ENCODE measurements at regions not wholly inside any gene's neighbourhood (a gene's known extent, or its start where the extent isn't known, plus 50 kb on each side); places are given as distances from the start of the nearest gene placed in this dataset.

GRCh38 chr3:159131376-159131775, 329.5 kb downstream of the MFSD1 start:
- DNase-seq (ENCODE audit: insufficient read length, low spot score), result no peak
- TF ChIP-seq TAF1 (IDR thresholded peaks at IDR 0.05; ENCODE audit: low read depth, low read length), result no peak
- no peak for TF ChIP-seq PAX5 (IDR thresholded peaks at IDR 0.05; ENCODE audit: insufficient read depth, low read length, severe bottlenecking)
- TF ChIP-seq POLR2A (IDR thresholded peaks at IDR 0.05; ENCODE audit: low read depth, low read length), result no peak
- no peak for TF ChIP-seq POLR2AphosphoS5 (IDR thresholded peaks at IDR 0.05; ENCODE audit: low read depth, low read length)
- TF ChIP-seq SPI1 (IDR thresholded peaks at IDR 0.05; ENCODE audit: low read depth, low read length), result no peak
- no peak for TF ChIP-seq POU2F2 (IDR thresholded peaks at IDR 0.05; ENCODE audit: low read depth, low read length)
- FAIRE-seq, result no peak

DNA sequence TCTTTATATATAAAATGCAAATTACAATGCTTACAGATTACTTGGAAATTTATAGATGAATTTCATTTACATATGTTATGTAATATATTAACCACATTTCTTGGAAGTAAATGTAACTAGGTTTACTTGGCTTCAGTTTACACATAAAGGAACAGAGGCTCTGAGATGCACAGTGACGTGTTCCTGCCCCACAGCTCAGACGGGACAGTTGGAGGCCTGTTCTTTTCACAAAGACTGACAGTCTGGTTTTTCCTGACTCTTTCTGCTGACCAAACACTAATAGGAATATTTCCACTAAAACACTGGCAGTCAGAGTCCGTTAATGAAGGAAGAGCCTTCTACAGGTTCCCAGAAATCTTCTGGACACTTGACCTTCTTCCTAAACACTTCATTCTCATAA, 336.1 kb downstream of the MFSD1 start:
- no peak for FAIRE-seq
- no peak for TF ChIP-seq TAF1 (IDR thresholded peaks at IDR 0.05; ENCODE audit: low read depth, low read length)
- no peak for TF ChIP-seq POU2F2 (IDR thresholded peaks at IDR 0.05; ENCODE audit: low read depth, low read length)
- TF ChIP-seq POLR2A (IDR thresholded peaks at IDR 0.05; ENCODE audit: low read depth, low read length), result no peak
- no peak for TF ChIP-seq POLR2AphosphoS5 (IDR thresholded peaks at IDR 0.05; ENCODE audit: low read depth, low read length)
- no peak for TF ChIP-seq SPI1 (IDR thresholded peaks at IDR 0.05; ENCODE audit: low read depth, low read length)
- TF ChIP-seq PAX5 (IDR thresholded peaks at IDR 0.05; ENCODE audit: insufficient read depth, low read length, severe bottlenecking), result no peak
- DNase-seq (ENCODE audit: insufficient read length, low spot score), result no peak

DNA sequence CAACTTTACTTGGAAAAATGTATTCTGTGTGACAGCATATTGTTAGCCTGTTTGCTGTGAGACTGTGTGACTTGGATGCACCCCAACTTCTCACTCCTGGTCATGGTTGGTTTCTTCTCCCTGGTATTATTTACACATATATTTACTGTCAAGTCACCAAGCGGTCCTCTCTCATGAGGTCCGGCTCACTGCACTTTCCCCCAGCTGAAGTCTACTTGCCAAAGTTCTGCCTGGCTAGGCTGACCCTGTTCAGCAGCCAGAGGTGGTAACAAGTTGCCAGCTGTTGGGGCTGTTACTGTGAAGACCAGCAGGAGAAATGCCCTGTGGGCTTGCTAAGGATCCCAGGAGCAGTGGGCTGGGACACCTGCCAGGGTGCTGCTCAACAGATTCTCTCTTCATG, 337.5 kb downstream of the MFSD1 start:
- DNase-seq (ENCODE audit: insufficient read length, low spot score) (no peak), FAIRE-seq (no peak)
- TF ChIP-seq PAX5 (IDR thresholded peaks at IDR 0.05; ENCODE audit: insufficient read depth, low read length, severe bottlenecking), result no peak
- TF ChIP-seq POLR2AphosphoS5 (IDR thresholded peaks at IDR 0.05; ENCODE audit: low read depth, low read length), result no peak
- no peak for TF ChIP-seq SPI1 (IDR thresholded peaks at IDR 0.05; ENCODE audit: low read depth, low read length)
- TF ChIP-seq POU2F2 (IDR thresholded peaks at IDR 0.05; ENCODE audit: low read depth, low read length), result no peak

DNA sequence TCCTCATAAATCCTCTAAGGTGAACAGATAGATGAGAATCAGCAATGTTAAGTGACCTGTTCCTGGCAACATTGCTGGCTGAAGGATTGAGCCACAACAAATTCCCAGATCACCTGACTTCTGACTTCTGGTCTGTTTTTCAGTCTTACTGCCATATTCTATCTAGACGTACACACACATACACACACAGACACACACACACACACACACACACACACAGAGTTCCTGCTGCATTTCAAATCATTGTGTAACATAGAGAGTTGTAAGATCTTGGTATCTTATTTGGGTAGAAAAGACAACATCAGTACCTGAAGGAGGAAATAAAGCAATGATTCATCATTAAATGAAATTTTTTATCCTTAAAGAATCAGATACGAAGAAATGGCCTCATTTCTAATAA, 342.6 kb downstream of the MFSD1 start:
- no peak for DNase-seq (ENCODE audit: insufficient read length, low spot score)
- FAIRE-seq, result no peak
- TF ChIP-seq PAX5 (IDR thresholded peaks at IDR 0.05; ENCODE audit: insufficient read depth, low read length, severe bottlenecking) (no peak), SPI1 (IDR thresholded peaks at IDR 0.05; ENCODE audit: low read depth, low read length) (no peak), POLR2A (IDR thresholded peaks at IDR 0.05; ENCODE audit: low read depth, low read length) (no peak), TAF1 (IDR thresholded peaks at IDR 0.05; ENCODE audit: low read depth, low read length) (no peak), POLR2AphosphoS5 (IDR thresholded peaks at IDR 0.05; ENCODE audit: low read depth, low read length) (no peak), POU2F2 (IDR thresholded peaks at IDR 0.05; ENCODE audit: low read depth, low read length) (no peak)

- DNase-seq (ENCODE audit: insufficient read length, low spot score), result no peak
- no peak for TF ChIP-seq POLR2AphosphoS5 (IDR thresholded peaks at IDR 0.05; ENCODE audit: low read depth, low read length)
- no peak for TF ChIP-seq POLR2A (IDR thresholded peaks at IDR 0.05; ENCODE audit: low read depth, low read length)
- TF ChIP-seq SPI1 (IDR thresholded peaks at IDR 0.05; ENCODE audit: low read depth, low read length), result no peak
- no peak for TF ChIP-seq TAF1 (IDR thresholded peaks at IDR 0.05; ENCODE audit: low read depth, low read length)
- no peak for TF ChIP-seq POU2F2 (IDR thresholded peaks at IDR 0.05; ENCODE audit: low read depth, low read length)
- FAIRE-seq, result no peak
Measured at GRCh38 chr3:159144891-159145290, 343.0 kb downstream of the MFSD1 start.

DNA sequence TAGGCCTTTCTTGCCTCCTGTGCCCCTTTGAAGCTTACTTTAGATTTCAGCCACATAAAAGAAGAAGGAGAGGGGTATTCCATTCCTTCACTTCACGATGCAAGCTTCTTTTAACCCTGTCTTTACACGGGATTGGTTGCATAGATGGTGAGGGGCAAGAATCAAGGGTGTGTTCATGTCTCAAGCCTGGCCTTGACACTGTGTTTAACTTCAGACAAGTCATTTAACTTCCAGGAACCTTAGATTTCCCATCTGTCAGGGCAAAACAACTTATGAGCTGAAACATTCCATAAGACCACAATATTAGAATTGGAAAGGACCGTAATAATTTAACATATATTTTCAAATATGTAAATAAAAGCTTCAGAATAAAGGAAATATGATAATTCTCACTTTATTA, 344.5 kb downstream of the MFSD1 start:
- TF ChIP-seq POU2F2 (IDR thresholded peaks at IDR 0.05; ENCODE audit: low read depth, low read length) (no peak), POLR2A (IDR thresholded peaks at IDR 0.05; ENCODE audit: low read depth, low read length) (no peak), PAX5 (IDR thresholded peaks at IDR 0.05; ENCODE audit: insufficient read depth, low read length, severe bottlenecking) (no peak), SPI1 (IDR thresholded peaks at IDR 0.05; ENCODE audit: low read depth, low read length) (no peak), TAF1 (IDR thresholded peaks at IDR 0.05; ENCODE audit: low read depth, low read length) (no peak), POLR2AphosphoS5 (IDR thresholded peaks at IDR 0.05; ENCODE audit: low read depth, low read length) (no peak)
- DNase-seq (ENCODE audit: insufficient read length, low spot score), result no peak
- no peak for FAIRE-seq

DNA sequence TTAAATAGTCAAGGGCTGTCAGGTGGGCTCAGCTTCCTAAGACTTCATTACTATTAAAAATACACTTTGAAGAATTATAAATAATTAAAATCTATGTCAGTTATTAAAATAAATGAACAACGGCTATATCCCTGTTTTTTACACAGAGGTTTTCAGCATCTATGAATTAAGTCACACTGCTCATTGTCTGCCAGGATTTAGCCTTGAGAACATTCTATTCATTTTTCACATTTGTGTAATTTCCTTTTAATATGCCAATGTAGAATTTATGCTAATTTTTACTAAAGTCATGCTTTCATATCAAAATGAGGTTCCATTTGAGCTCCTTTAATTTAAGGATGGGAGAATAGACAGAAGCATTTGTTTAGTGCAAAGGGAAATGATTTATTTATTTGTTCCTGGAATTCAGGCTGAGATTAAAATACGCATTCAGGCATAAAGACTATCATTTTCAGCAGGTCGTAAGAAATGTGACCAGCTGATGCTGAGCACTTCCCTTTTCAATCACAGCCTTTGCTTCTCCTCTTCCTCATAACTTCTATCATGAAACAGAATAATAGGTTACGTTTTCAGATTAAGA, 345.1 kb downstream of the MFSD1 start:
- 0 out of 2 replicates have a peak, but pooled peaks have one; percentile 1 for TF ChIP-seq SPI1 (IDR thresholded peaks at IDR 0.05; ENCODE audit: low read depth, low read length)
- TF ChIP-seq POLR2AphosphoS5 (IDR thresholded peaks at IDR 0.05; ENCODE audit: low read depth, low read length), result no peak
- FAIRE-seq (no peak), DNase-seq (ENCODE audit: insufficient read length, low spot score) (no peak)

- DNase-seq (ENCODE audit: insufficient read length, low spot score) (no peak), FAIRE-seq (no peak)
- TF ChIP-seq SPI1 (IDR thresholded peaks at IDR 0.05; ENCODE audit: low read depth, low read length), result no peak
- TF ChIP-seq POU2F2 (IDR thresholded peaks at IDR 0.05; ENCODE audit: low read depth, low read length), result no peak
- TF ChIP-seq POLR2AphosphoS5 (IDR thresholded peaks at IDR 0.05; ENCODE audit: low read depth, low read length), result no peak
- no peak for TF ChIP-seq PAX5 (IDR thresholded peaks at IDR 0.05; ENCODE audit: insufficient read depth, low read length, severe bottlenecking)
- no peak for TF ChIP-seq TAF1 (IDR thresholded peaks at IDR 0.05; ENCODE audit: low read depth, low read length)
- TF ChIP-seq POLR2A (IDR thresholded peaks at IDR 0.05; ENCODE audit: low read depth, low read length), result no peak
Measured at GRCh38 chr3:159147813-159148212, 346.0 kb downstream of the MFSD1 start.

GRCh38 chr3:159148466-159148865, 346.6 kb downstream of the MFSD1 start:
- no peak for DNase-seq (ENCODE audit: insufficient read length, low spot score)
- FAIRE-seq, result no peak
- TF ChIP-seq POLR2AphosphoS5 (IDR thresholded peaks at IDR 0.05; ENCODE audit: low read depth, low read length), result no peak
- no peak for TF ChIP-seq SPI1 (IDR thresholded peaks at IDR 0.05; ENCODE audit: low read depth, low read length)
- no peak for TF ChIP-seq POU2F2 (IDR thresholded peaks at IDR 0.05; ENCODE audit: low read depth, low read length)

GRCh38 chr3:159149131-159149530, 347.3 kb downstream of the MFSD1 start:
- FAIRE-seq, result no peak
- DNase-seq (ENCODE audit: insufficient read length, low spot score), result no peak
- TF ChIP-seq POU2F2 (IDR thresholded peaks at IDR 0.05; ENCODE audit: low read depth, low read length), result no peak
- no peak for TF ChIP-seq SPI1 (IDR thresholded peaks at IDR 0.05; ENCODE audit: low read depth, low read length)
- TF ChIP-seq TAF1 (IDR thresholded peaks at IDR 0.05; ENCODE audit: low read depth, low read length), result no peak
- no peak for TF ChIP-seq POLR2A (IDR thresholded peaks at IDR 0.05; ENCODE audit: low read depth, low read length)
- TF ChIP-seq PAX5 (IDR thresholded peaks at IDR 0.05; ENCODE audit: insufficient read depth, low read length, severe bottlenecking), result no peak
- TF ChIP-seq POLR2AphosphoS5 (IDR thresholded peaks at IDR 0.05; ENCODE audit: low read depth, low read length), result no peak
